Neural progenitor cell (in vitro differentiated cells): ENCODE measurements at regions not wholly inside any gene's neighbourhood (a gene's known extent, or its start where the extent isn't known, plus 50 kb on each side); places are given as distances from the start of the nearest gene placed in this dataset.

Experiments
- CTCF ChIP-seq: fragments of 200-600 bp; sonication (generic); IDR thresholded peaks from 2 replicates; pipeline ENCODE4 v1.5.1; 2017; ENCODE audit warnings: antibody characterized with exemption, mild to moderate bottlenecking
- EZH2 ChIP-seq: fragments of 200-600 bp; sonication (generic); IDR thresholded peaks from 2 replicates; pipeline ENCODE4 v1.6.1; 2017; ENCODE audit warnings: antibody characterized with exemption, mild to moderate bottlenecking, moderate library complexity

GRCh38 chr3:80239301-80239700 lies 471.5 kb upstream of the ROBO1 start:
- TF ChIP-seq CTCF (no peak), EZH2 (no peak)
